ENCODE measurements at regions not wholly inside any gene's neighbourhood (a gene's known extent, or its start where the extent isn't known, plus 50 kb on each side); places are given as distances from the start of the nearest gene placed in this dataset.

GRCh38 chr5:68762201-68762600 is 331.6 kb upstream of the SLC30A5 start:
- no peaks in the 10 kb centered on the region for H4K20me1 ChIP-seq (replicated peaks; ENCODE audit: control insufficient read depth, insufficient read depth, low read length)
- ChIA-PET CTCF (ENCODE audit: low intra/inter-chr PET ratio) (no interaction called here), POLR2A (no interaction called here)
- FAIRE-seq (no peak), ATAC-seq (no peak), DNase-seq (ENCODE audit: extremely low read depth in 1 of 4, low spot score in 3 of 4) (no peak)
- no peaks in the 10 kb centered on the region for H3K27me3 ChIP-seq (ENCODE audit: control insufficient read depth in 2 of 2, insufficient read depth in 2 of 2, low read length in 2 of 2)
- no peaks in the 10 kb centered on the region for H3K4me1 ChIP-seq (replicated peaks in 1 of 2; ENCODE audit: control insufficient read depth in 2 of 2, insufficient read depth in 2 of 2, low read length in 2 of 2)
- H3K9me3 ChIP-seq (replicated peaks; ENCODE audit: control insufficient read depth, insufficient read depth, low read depth, low read length) = no peaks in the 10 kb centered on the region
- no peak overlapping the region for H3K4me2 ChIP-seq (ENCODE audit: insufficient read depth, low read length)
- no peak overlapping the region for H2AFZ ChIP-seq (ENCODE audit: low read depth, low read length)
- intact Hi-C loops (cut with micrococcal nuclease) (no loop called here), in situ Hi-C loops (cut with MboI) (no loop called here)
- H3K36me3 ChIP-seq (ENCODE audit: control insufficient read depth, insufficient read depth, low read length) = no peaks in the 10 kb centered on the region
- no peaks in the 10 kb centered on the region for H3K79me2 ChIP-seq (ENCODE audit: control insufficient read depth, insufficient read depth, low read length)
- TF ChIP-seq NFE2L1 (tag; IDR thresholded peaks at IDR 0.05; ENCODE audit: borderline replicate concordance, low read depth) (no peak), PBX2 (CRISPR knock-in tag; IDR thresholded peaks at IDR 0.05; ENCODE audit: low read depth) (no peak), PBX2 (tag; conservative IDR thresholded peaks at IDR 0.05; ENCODE audit: low read depth) (no peak), CEBPB (tag; IDR thresholded peaks at IDR 0.05) (no peak), CBFA2T2 (conservative IDR thresholded peaks at IDR 0.05) (no peak), ZNF212 (CRISPR knock-in tag; IDR thresholded peaks at IDR 0.05) (no peak), ILK (tag; IDR thresholded peaks at IDR 0.05; ENCODE audit: borderline replicate concordance, low read depth) (no peak)
- no peak overlapping the region for H3K27ac ChIP-seq (ENCODE audit: extremely low read depth, low read depth, low read length)
- no TSS peak for BruUV-seq (replicated peaks)
- H3K9ac ChIP-seq (ENCODE audit: insufficient read depth in 1 of 2, low read depth in 2 of 2, low read length in 2 of 2) = no peak overlapping the region
- no peak overlapping the region for H3K4me3 ChIP-seq
- H3K9me1 ChIP-seq (ENCODE audit: control insufficient read depth, insufficient read depth, low read length) = no peaks in the 10 kb centered on the region
- WGBS (ENCODE audit: insufficient coverage, low coverage, missing lambda C conversion rate) = 0% methylated on average over 2 of the region's 2 CpGs

Measured in K562 (cell line).